ENCODE measurements at regions not wholly inside any gene's neighbourhood (a gene's known extent, or its start where the extent isn't known, plus 50 kb on each side); places are given as distances from the start of the nearest gene placed in this dataset.

GRCh38 chr1:213742992-213743391 is 244.8 kb upstream of the PROX1 start:
- Histone ChIP-seq H3K9me3 (no peaks in the 10 kb centered on the region), H3K4me3 (no peak overlapping the region), H3K4me1 (ENCODE audit: control insufficient read depth in 1 of 2, low read depth in 2 of 2) (no peaks in the 10 kb centered on the region), H3K36me3 (no peaks in the 10 kb centered on the region), H3K27me3 (replicated peaks; ENCODE audit: insufficient read depth) (no peaks in the 10 kb centered on the region), H3K27ac (no peak overlapping the region)
- no peak for DNase-seq (ENCODE audit: low spot score)
- ATAC-seq (ENCODE audit: insufficient number of reproducible peaks, low FRiP score, low read depth), result no peak
- no peak for TF ChIP-seq CTCF (IDR thresholded peaks at IDR 0.05)

GRCh38 chr1:213744780-213745179 is 243.0 kb upstream of the PROX1 start:
- Histone ChIP-seq H3K4me1 (ENCODE audit: control insufficient read depth in 1 of 2, low read depth in 2 of 2) (no peaks in the 10 kb centered on the region), H3K9me3 (no peaks in the 10 kb centered on the region), H3K4me3 (no peak overlapping the region), H3K36me3 (no peaks in the 10 kb centered on the region), H3K27ac (no peak overlapping the region), H3K27me3 (replicated peaks; ENCODE audit: insufficient read depth) (no peaks in the 10 kb centered on the region)
- DNase-seq (ENCODE audit: low spot score), result no peak
- no peak for TF ChIP-seq CTCF (IDR thresholded peaks at IDR 0.05)
- no peak for ATAC-seq (ENCODE audit: insufficient number of reproducible peaks, low FRiP score, low read depth)

- H3K4me3 ChIP-seq, result no peak overlapping the region
- no peaks in the 10 kb centered on the region for H3K9me3 ChIP-seq
- H3K4me1 ChIP-seq (ENCODE audit: control insufficient read depth in 1 of 2, low read depth in 2 of 2), result no peaks in the 10 kb centered on the region
- no peak overlapping the region for H3K27ac ChIP-seq
- no peak for TF ChIP-seq CTCF (IDR thresholded peaks at IDR 0.05)
- H3K27me3 ChIP-seq (replicated peaks; ENCODE audit: insufficient read depth), result no peaks in the 10 kb centered on the region
- no peak for ATAC-seq (ENCODE audit: insufficient number of reproducible peaks, low FRiP score, low read depth)
- DNase-seq (ENCODE audit: low spot score), result no peak
- H3K36me3 ChIP-seq, result no peaks in the 10 kb centered on the region
Observed at GRCh38 chr1:213745451-213745850, 242.3 kb upstream of the PROX1 start.

- Histone ChIP-seq H3K36me3 (no peaks in the 10 kb centered on the region), H3K4me1 (ENCODE audit: control insufficient read depth in 1 of 2, low read depth in 2 of 2) (no peaks in the 10 kb centered on the region), H3K4me3 (no peak overlapping the region), H3K27me3 (replicated peaks; ENCODE audit: insufficient read depth) (no peaks in the 10 kb centered on the region), H3K9me3 (no peaks in the 10 kb centered on the region), H3K27ac (no peak overlapping the region)
- ATAC-seq (ENCODE audit: insufficient number of reproducible peaks, low FRiP score, low read depth) (no peak), DNase-seq (ENCODE audit: low spot score) (no peak)
- TF ChIP-seq CTCF (IDR thresholded peaks at IDR 0.05), result no peak
Observed at GRCh38 chr1:213749558-213749957, 238.2 kb upstream of the PROX1 start.

GRCh38 chr1:213750231-213751063 is 237.3 kb upstream of the PROX1 start:
- DNase-seq (ENCODE audit: low spot score) (no peak), ATAC-seq (ENCODE audit: insufficient number of reproducible peaks, low FRiP score, low read depth) (no peak)

More at GRCh38 chr1:213750231-213751063, 237.3 kb upstream of the PROX1 start:
- Histone ChIP-seq H3K4me3 (no peak overlapping the region), H3K4me1 (ENCODE audit: control insufficient read depth in 1 of 2, low read depth in 2 of 2) (no peaks in the 10 kb centered on the region), H3K27me3 (replicated peaks; ENCODE audit: insufficient read depth) (no peaks in the 10 kb centered on the region), H3K27ac (no peak overlapping the region), H3K9me3 (no peaks in the 10 kb centered on the region), H3K36me3 (no peaks in the 10 kb centered on the region)
- no peak for TF ChIP-seq CTCF (IDR thresholded peaks at IDR 0.05)

All from thoracic aorta (tissue), 2 donors.